ENCODE measurements at regions not wholly inside any gene's neighbourhood (a gene's known extent, or its start where the extent isn't known, plus 50 kb on each side); places are given as distances from the start of the nearest gene placed in this dataset.

DNA sequence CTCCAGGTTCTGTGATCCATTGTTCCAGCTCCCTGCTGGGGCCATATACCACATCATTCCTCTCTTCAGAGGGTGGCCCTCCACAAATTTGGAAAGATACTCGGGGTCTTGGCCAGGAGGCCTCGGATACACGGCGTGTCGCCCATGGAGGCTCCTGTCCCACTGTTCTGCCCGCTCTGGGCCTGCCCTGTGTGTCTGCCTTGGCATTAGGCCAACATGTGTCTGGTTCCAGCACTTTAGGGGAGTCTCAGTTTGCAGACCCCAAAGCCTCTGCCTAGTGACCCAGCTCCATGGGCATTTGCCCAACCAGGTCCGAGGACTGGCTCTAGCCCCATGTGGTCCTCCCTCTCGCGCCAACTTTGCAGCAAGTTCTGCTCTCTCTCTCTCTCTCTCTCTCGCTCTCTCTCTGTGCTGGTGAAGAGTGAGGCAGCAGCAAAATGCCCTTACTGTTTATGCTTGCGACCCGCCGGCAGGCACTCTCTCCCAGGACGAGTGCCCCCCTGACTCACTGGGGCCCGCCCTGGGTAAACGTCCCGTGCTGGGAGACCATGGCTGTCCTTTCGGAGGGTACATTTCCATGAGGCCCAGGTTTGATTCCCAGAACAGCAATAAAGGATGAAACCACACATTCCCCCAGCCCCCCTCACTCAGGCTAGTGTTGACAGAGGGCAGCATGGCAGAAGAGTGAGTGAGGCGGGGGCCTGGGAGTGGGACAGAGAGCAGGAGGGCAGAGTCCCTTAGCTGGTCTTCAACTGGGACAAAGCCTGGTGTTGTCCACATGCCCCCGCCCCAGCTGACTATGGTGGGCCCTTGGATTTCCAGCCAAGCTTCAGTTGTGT, 77.9 kb downstream of the ISG20 start:
- no peak for DNase-seq (ENCODE audit: low spot score in 2 of 2)
- Histone ChIP-seq H3K9me3 (no peaks in the 10 kb centered on the region), H3K27ac (peak overlapping the region; percentile 63 to 71), H3K4me1 (peaks cover 0 to 13% of the 10 kb centered on the region in 2 donors), H3K27me3 (no peaks in the 10 kb centered on the region), H3K4me3 (no peak overlapping the region), H3K36me3 (no peaks in the 10 kb centered on the region)
- TF ChIP-seq, protein P1, sequence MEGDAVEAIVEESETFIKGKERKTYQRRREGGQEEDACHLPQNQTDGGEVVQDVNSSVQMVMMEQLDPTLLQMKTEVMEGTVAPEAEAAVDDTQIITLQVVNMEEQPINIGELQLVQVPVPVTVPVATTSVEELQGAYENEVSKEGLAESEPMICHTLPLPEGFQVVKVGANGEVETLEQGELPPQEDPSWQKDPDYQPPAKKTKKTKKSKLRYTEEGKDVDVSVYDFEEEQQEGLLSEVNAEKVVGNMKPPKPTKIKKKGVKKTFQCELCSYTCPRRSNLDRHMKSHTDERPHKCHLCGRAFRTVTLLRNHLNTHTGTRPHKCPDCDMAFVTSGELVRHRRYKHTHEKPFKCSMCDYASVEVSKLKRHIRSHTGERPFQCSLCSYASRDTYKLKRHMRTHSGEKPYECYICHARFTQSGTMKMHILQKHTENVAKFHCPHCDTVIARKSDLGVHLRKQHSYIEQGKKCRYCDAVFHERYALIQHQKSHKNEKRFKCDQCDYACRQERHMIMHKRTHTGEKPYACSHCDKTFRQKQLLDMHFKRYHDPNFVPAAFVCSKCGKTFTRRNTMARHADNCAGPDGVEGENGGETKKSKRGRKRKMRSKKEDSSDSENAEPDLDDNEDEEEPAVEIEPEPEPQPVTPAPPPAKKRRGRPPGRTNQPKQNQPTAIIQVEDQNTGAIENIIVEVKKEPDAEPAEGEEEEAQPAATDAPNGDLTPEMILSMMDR (IDR thresholded peaks at IDR 0.05), result no peak
- intact Hi-C loops (cut with DNase I), result no loop called here

DNA sequence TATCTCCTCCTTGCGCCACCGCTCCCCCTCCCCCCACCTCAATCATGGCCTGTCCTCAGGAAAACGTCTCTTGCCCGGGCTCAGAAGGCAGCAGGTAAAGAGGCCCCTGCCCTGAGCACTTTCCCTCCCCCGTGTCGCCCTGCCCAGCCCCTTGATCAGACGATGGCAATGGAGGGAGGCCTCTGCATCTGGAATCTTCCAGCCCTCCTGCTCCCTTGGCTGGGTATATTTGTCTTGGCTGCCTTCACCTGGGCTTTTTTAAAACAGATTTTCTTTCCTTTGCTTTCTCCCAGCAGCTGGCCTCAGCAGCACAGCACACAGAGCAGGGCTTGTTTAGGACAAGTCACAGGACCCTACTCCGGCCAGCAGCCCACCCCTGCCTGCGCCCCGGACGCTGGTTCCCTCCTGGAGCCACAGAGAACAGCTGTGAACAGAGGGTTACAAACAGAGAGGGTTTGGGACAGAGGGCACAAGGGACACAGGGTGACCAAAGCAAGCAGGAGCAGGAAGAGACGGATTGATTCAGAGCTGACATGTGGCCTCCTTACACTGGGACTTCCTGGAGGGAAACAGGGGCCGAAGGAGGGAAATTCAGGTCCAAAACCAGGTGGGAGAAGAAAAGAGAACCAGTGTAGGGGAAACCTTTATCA, 78.7 kb downstream of the ISG20 start:
- DNase-seq (ENCODE audit: low spot score in 2 of 2), result peak in 1 of 2 donors; percentile 61
- TF ChIP-seq, protein P1 (IDR thresholded peaks at IDR 0.05), result no peak
- H3K4me1 ChIP-seq, result peaks cover 0 to 13% of the 10 kb centered on the region in 2 donors
- H3K27me3 ChIP-seq, result no peaks in the 10 kb centered on the region
- H3K27ac ChIP-seq, result peak overlapping the region; percentile 63 to 71
- no peaks in the 10 kb centered on the region for H3K9me3 ChIP-seq
- H3K36me3 ChIP-seq, result no peaks in the 10 kb centered on the region
- H3K4me3 ChIP-seq, result no peak overlapping the region
- intact Hi-C loops (cut with DNase I), result no loop called here

DNA sequence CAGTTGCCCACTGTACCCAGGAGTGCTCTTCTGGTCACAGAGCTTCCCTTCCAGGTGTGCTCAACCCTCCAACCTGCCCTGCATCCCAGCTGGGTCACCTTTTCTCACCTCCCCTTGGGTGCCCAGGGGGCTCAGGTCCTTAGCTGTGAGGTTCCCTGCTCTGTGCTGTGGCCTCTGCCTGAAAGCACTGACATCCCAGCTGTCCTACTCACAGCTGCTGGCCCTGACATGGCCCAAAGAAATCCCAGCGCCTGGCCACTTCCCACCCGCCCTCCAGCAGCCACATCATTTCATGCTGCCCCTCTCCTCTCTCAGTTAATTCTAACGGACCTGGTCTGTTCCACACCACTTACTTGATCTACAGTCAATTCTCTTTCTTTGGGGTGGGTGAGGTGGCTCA, 79.9 kb downstream of the ISG20 start:
- DNase-seq (ENCODE audit: low spot score in 2 of 2), result peak in 1 of 2 donors; percentile 50
- Histone ChIP-seq H3K27me3 (no peaks in the 10 kb centered on the region), H3K4me3 (no peak overlapping the region), H3K36me3 (no peaks in the 10 kb centered on the region), H3K9me3 (no peaks in the 10 kb centered on the region), H3K4me1 (peaks cover 0 to 13% of the 10 kb centered on the region in 2 donors), H3K27ac (peak overlapping the region in 1 of 2 donors; percentile 63)
- intact Hi-C loops (cut with DNase I), result no loop called here
- TF ChIP-seq, protein P1 (IDR thresholded peaks at IDR 0.05), result no peak

DNA sequence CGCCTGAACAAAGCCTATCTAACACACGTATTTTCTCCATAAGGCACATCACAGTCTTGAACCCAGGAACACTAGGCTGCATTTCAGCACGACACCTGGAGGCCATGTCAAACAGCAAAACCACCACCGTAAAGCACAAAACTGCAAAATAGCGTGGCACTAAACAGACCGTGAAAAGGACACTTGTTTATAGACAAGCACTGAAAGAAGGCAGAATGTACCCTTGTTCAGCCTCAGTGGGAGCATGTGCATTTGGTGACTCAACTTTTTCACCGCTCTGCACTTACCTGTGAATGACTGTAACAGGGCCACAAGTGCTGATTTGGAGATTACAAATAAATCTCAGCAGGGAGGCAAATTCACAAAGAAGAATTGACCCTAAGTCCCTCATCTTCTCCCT, 80.8 kb downstream of the ISG20 start:
- H3K9me3 ChIP-seq, result no peaks in the 10 kb centered on the region
- peaks cover 0 to 13% of the 10 kb centered on the region in 2 donors for H3K4me1 ChIP-seq
- TF ChIP-seq, protein P1 (IDR thresholded peaks at IDR 0.05), result no peak
- H3K27ac ChIP-seq, result no peak overlapping the region
- H3K36me3 ChIP-seq, result no peaks in the 10 kb centered on the region
- no peaks in the 10 kb centered on the region for H3K27me3 ChIP-seq
- no peak overlapping the region for H3K4me3 ChIP-seq
- intact Hi-C loops (cut with DNase I), result no loop called here
- peak in 1 of 2 donors; percentile 43 for DNase-seq (ENCODE audit: low spot score in 2 of 2)

DNA sequence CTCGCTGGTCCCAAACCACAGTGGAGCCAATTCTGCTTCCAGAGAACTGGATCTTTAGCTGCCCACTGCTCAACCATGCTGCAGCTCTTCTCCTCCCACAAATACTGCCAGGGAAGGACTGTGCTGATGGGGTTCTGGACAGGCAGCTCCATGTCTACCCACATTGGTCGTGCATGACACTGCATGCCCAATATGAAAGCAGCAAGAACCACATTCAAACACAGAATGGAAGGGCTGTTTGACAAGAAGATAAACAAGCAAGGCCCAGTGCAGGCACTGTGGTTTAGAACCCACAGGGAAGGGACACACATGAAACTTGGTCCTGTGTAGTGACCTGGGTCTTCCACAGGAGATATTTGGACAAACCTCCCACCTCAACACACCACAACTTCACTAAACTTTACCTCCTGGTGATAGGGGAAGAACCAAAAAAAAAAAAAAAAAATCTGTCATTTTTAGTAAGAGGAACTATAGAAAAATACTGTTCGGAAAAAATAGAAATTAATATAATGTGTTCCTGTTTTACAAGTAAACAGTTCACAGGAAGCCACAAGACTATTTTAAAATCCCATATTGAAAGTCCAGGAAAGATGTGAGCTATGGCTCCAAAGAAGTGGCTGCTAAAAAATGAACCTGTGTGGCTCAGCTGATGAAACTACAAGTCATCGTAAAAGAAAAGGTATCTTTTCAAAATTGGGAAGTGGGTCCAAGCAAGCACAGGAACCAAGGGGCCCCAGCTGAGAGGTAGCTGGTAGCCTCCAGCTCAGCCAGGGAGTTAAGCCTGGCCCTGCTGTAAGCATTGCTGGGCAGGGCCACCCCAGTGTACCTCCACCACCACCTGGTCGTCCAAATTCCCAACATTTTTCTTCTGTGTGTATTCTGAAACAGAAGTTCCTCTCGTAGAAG, 77.7 kb upstream of the ACAN start:
- Histone ChIP-seq H3K36me3 (no peaks in the 10 kb centered on the region), H3K9me3 (no peaks in the 10 kb centered on the region), H3K4me3 (no peak overlapping the region), H3K27me3 (no peaks in the 10 kb centered on the region), H3K27ac (no peak overlapping the region), H3K4me1 (no peaks in the 10 kb centered on the region)
- TF ChIP-seq, protein P1 (IDR thresholded peaks at IDR 0.05), result no peak
- intact Hi-C loops (cut with DNase I), result no loop called here
- no peak for DNase-seq (ENCODE audit: low spot score in 2 of 2)
